ENCODE measurements at regions not wholly inside any gene's neighbourhood (a gene's known extent, or its start where the extent isn't known, plus 50 kb on each side); places are given as distances from the start of the nearest gene placed in this dataset.

DNA sequence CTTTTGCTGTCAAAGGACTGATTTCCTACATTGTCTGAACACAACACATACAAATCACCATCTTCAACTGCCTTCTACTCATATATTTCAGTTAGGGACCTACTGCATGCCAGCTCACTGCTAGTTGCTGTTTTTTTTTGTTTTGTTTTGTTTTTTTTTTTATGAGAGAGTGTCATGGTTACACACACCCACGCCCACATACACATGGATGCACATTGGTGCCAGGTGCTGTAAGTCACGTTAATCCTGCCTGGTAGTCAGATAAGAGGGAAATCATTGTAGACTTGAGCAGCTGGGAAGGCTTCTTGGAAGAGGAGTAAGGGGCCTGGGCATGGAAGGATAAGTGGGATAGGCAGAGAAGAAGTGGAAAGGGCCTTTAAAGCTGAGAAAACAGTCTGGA lies 209.9 kb downstream of the TDRD15 start:
- Histone ChIP-seq H3K27ac (ENCODE audit: low read length) (no peak overlapping the region), H3K4me1 (ENCODE audit: low read length) (no peaks in the 10 kb centered on the region), H3K4me2 (ENCODE audit: low read depth, low read length, poor library complexity, severe bottlenecking) (no peak overlapping the region), H3K27me3 (ENCODE audit: low read length) (no peaks in the 10 kb centered on the region), H3K4me3 (ENCODE audit: low read length) (no peak overlapping the region), H3K9me2 (replicated peaks; ENCODE audit: insufficient read depth, low read length) (no peaks in the 10 kb centered on the region), H3K36me3 (ENCODE audit: insufficient read depth, low read length) (no peaks in the 10 kb centered on the region), H4K20me1 (ENCODE audit: insufficient read depth, low read depth, low read length) (no peaks in the 10 kb centered on the region), H3K79me2 (ENCODE audit: low read length) (no peaks in the 10 kb centered on the region), H3K9me3 (ENCODE audit: low read length) (no peaks in the 10 kb centered on the region), H3K9ac (ENCODE audit: low read length) (no peak overlapping the region), H2AFZ (ENCODE audit: low read length) (no peak overlapping the region)
- no peak for DNase-seq

DNA sequence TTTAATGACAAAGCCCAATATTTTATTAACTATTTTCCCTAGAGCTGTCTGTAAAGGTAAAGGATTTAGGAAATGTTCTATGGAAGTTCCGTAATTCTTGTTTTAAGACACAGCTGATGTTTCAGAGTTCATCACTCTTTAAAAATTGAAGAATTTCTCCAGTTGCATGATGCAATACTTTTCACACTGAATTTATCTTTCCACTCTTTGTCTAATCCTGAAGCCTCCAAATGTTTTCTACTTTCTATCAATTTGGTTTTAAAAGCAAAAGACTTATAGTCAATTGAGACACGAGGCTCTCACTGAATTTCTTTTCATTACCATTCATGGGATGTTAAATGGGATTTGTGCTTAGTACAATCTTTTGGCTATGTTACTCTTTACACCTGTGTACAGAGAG lies 223.2 kb downstream of the TDRD15 start:
- DNase-seq = no peak
- H3K27me3 ChIP-seq (ENCODE audit: low read length) = no peaks in the 10 kb centered on the region
- H3K4me2 ChIP-seq (ENCODE audit: low read depth, low read length, poor library complexity, severe bottlenecking) = no peak overlapping the region
- H3K9me2 ChIP-seq (replicated peaks; ENCODE audit: insufficient read depth, low read length) = no peaks in the 10 kb centered on the region
- no peaks in the 10 kb centered on the region for H3K4me1 ChIP-seq (ENCODE audit: low read length)
- no peak overlapping the region for H3K4me3 ChIP-seq (ENCODE audit: low read length)
- H2AFZ ChIP-seq (ENCODE audit: low read length) = no peak overlapping the region
- H3K9me3 ChIP-seq (ENCODE audit: low read length) = no peaks in the 10 kb centered on the region
- no peak overlapping the region for H3K27ac ChIP-seq (ENCODE audit: low read length)
- H3K79me2 ChIP-seq (ENCODE audit: low read length) = no peaks in the 10 kb centered on the region
- no peaks in the 10 kb centered on the region for H3K36me3 ChIP-seq (ENCODE audit: insufficient read depth, low read length)
- no peaks in the 10 kb centered on the region for H4K20me1 ChIP-seq (ENCODE audit: insufficient read depth, low read depth, low read length)
- no peak overlapping the region for H3K9ac ChIP-seq (ENCODE audit: low read length)

DNA sequence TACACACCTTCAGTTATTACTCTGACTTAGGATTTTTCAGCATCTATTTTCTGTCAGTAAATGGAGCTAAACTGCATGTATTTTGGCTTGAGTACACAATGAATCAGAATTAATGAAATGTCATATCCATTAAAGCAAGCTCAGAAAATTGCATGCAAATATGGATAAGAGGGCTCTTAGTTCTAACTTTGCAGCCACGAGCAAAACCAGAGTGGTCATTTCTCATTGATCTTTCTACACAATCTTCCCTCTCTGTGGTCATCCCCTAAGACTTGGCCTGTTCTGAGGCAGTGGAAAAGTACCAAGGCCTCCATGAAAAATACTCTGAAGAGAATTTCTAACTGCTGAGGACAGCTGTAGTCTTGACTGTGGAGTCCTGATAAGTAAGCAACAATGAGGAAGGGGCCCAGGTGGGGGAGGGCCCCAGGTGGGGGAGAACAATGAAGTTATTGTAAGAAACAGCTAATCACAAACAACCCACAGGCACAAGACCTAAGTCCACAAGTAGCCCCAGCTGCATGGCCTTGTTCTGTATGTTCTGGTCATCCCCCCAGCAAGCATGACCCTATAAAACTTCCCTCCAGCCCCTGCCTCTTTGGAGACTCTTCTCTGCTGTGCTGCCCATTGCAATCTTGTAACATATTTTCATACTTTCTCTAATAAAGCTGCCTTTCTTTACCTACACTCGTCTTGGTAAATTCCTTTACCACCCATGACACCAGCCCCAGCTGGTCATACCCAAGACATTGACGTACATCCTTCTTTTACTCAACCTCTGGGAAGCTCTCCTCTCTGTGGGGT lies 230.3 kb downstream of the TDRD15 start:
- H3K27me3 ChIP-seq (ENCODE audit: low read length) = no peaks in the 10 kb centered on the region
- H3K9me2 ChIP-seq (replicated peaks; ENCODE audit: insufficient read depth, low read length) = no peaks in the 10 kb centered on the region
- no peaks in the 10 kb centered on the region for H3K9me3 ChIP-seq (ENCODE audit: low read length)
- H3K4me1 ChIP-seq (ENCODE audit: low read length) = no peaks in the 10 kb centered on the region
- no peak for DNase-seq
- no peak overlapping the region for H3K9ac ChIP-seq (ENCODE audit: low read length)
- H3K79me2 ChIP-seq (ENCODE audit: low read length) = no peaks in the 10 kb centered on the region
- H4K20me1 ChIP-seq (ENCODE audit: insufficient read depth, low read depth, low read length) = no peaks in the 10 kb centered on the region
- no peak overlapping the region for H3K27ac ChIP-seq (ENCODE audit: low read length)
- no peak overlapping the region for H3K4me3 ChIP-seq (ENCODE audit: low read length)
- H3K4me2 ChIP-seq (ENCODE audit: low read depth, low read length, poor library complexity, severe bottlenecking) = no peak overlapping the region
- no peaks in the 10 kb centered on the region for H3K36me3 ChIP-seq (ENCODE audit: insufficient read depth, low read length)
- H2AFZ ChIP-seq (ENCODE audit: low read length) = no peak overlapping the region

DNA sequence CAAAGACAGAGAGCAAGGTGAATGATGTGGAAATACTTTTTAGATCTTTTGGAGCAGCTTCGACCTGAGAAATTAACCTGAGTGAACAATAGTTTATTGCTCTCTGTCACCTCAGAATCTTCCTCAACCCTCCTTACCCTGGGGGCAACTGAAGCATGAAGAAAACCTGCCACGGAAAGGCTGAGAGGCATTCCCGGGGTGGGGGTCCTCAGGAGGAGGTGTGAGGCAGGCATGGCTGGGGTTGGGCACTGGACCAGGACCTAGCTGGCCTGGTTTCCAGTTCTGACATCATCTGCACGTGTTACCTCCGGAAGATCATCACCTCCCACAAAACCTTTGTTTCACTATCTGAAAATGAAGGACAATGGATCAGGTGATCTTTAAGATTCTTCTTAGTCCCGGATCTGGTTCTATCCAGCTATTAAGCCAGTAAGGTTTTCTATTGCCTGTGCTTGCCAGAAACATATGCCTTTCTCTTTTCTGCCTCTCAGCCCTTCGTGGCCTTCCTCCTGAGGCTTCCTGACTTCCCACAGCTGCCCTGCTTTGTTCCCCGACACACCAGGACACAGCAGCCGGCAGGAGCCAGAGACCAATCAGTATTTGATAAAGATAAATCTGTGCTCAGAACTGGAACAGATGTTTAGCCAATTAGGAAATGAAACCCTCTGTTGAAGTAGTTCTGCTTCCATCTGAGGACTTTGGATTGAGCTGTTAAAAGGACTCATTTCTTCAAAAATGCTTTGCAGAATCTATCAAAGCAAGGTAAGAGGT lies 232.5 kb downstream of the TDRD15 start:
- H3K4me1 ChIP-seq (ENCODE audit: low read length) = no peaks in the 10 kb centered on the region
- H3K9ac ChIP-seq (ENCODE audit: low read length) = no peak overlapping the region
- no peak overlapping the region for H2AFZ ChIP-seq (ENCODE audit: low read length)

DNA sequence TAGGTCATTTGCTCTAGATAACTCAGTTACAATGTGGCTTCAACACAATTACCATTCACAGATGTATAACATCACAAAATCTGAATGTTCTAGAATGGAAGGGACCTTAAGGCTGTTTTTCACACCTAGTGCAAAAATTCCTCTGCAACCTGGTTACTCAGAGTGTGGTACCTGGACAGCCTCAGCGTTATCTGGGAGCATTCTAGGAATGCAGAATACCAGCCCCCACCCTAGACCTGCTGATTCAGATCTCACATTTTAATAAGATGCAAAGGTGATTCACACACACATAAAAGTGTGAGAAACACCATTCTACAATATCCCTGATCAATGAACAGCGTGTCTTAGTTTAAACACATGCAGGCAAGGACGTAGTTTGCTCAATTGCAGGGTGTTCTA lies 233.1 kb downstream of the TDRD15 start:
- Histone ChIP-seq H3K4me2 (ENCODE audit: low read depth, low read length, poor library complexity, severe bottlenecking) (no peak overlapping the region), H3K27me3 (ENCODE audit: low read length) (no peaks in the 10 kb centered on the region), H3K36me3 (ENCODE audit: insufficient read depth, low read length) (no peaks in the 10 kb centered on the region), H3K4me3 (ENCODE audit: low read length) (no peak overlapping the region), H3K9me3 (ENCODE audit: low read length) (no peaks in the 10 kb centered on the region), H4K20me1 (ENCODE audit: insufficient read depth, low read depth, low read length) (no peaks in the 10 kb centered on the region), H3K9me2 (replicated peaks; ENCODE audit: insufficient read depth, low read length) (no peaks in the 10 kb centered on the region), H2AFZ (ENCODE audit: low read length) (no peak overlapping the region), H3K9ac (ENCODE audit: low read length) (no peak overlapping the region), H3K4me1 (ENCODE audit: low read length) (no peaks in the 10 kb centered on the region), H3K27ac (ENCODE audit: low read length) (no peak overlapping the region), H3K79me2 (ENCODE audit: low read length) (no peaks in the 10 kb centered on the region)
- no peak for DNase-seq

More for the DNA sequence above, 232.5 kb downstream of the TDRD15 start:
- H3K79me2 ChIP-seq (ENCODE audit: low read length) = no peaks in the 10 kb centered on the region
- no peak overlapping the region for H3K4me2 ChIP-seq (ENCODE audit: low read depth, low read length, poor library complexity, severe bottlenecking)
- no peaks in the 10 kb centered on the region for H3K27me3 ChIP-seq (ENCODE audit: low read length)
- H3K9me3 ChIP-seq (ENCODE audit: low read length) = no peaks in the 10 kb centered on the region
- no peak for DNase-seq
- no peaks in the 10 kb centered on the region for H3K9me2 ChIP-seq (replicated peaks; ENCODE audit: insufficient read depth, low read length)
- H4K20me1 ChIP-seq (ENCODE audit: insufficient read depth, low read depth, low read length) = no peaks in the 10 kb centered on the region
- H3K27ac ChIP-seq (ENCODE audit: low read length) = no peak overlapping the region
- H3K4me3 ChIP-seq (ENCODE audit: low read length) = no peak overlapping the region
- H3K36me3 ChIP-seq (ENCODE audit: insufficient read depth, low read length) = no peaks in the 10 kb centered on the region

DNA sequence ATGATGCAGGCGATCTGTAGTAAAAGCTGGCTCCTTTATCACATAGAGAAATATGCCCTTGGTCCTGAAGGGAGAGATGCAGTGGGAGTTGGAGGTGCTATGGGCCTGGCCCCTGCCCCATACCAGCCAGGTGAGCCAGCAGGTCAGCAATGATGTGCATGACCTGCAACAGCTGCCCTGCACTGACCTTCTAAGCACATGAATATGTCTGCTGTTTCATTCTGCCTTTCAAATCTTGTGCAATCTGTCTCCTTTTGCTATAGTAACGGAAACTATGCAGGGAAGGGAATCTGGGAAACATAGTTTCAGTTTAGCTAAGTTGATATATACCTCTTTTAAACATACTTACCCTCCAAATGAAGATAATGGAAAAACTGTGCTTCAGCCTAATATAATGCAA lies 235.2 kb downstream of the TDRD15 start:
- Histone ChIP-seq H3K36me3 (ENCODE audit: insufficient read depth, low read length) (no peaks in the 10 kb centered on the region), H3K9ac (ENCODE audit: low read length) (no peak overlapping the region), H3K79me2 (ENCODE audit: low read length) (no peaks in the 10 kb centered on the region), H4K20me1 (ENCODE audit: insufficient read depth, low read depth, low read length) (no peaks in the 10 kb centered on the region), H3K4me3 (ENCODE audit: low read length) (no peak overlapping the region), H3K9me2 (replicated peaks; ENCODE audit: insufficient read depth, low read length) (no peaks in the 10 kb centered on the region), H3K27ac (ENCODE audit: low read length) (no peak overlapping the region), H3K9me3 (ENCODE audit: low read length) (no peaks in the 10 kb centered on the region), H3K27me3 (ENCODE audit: low read length) (no peaks in the 10 kb centered on the region), H2AFZ (ENCODE audit: low read length) (no peak overlapping the region), H3K4me2 (ENCODE audit: low read depth, low read length, poor library complexity, severe bottlenecking) (no peak overlapping the region), H3K4me1 (ENCODE audit: low read length) (no peaks in the 10 kb centered on the region)
- no peak for DNase-seq

DNA sequence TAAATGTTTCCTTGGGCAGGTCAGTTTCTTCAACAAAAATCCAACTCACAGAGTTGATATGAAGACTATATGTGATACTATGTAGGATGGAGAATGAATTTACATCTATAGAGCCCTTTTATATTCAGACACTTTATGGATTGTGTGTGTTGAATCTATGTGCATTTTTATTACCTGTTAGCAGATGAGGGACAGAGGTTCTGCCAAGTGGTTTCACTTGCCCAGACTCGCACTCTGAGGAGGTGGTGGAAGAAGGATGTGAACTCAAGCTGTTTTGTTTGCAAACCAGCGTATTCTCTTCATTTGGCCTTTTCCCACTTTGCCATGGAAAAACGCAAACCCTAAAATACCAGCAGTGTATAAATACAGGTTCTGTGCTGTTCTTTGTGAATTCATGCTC lies 237.6 kb downstream of the TDRD15 start:
- no peaks in the 10 kb centered on the region for H3K9me2 ChIP-seq (replicated peaks; ENCODE audit: insufficient read depth, low read length)
- no peaks in the 10 kb centered on the region for H3K79me2 ChIP-seq (ENCODE audit: low read length)
- no peak for DNase-seq
- H3K4me3 ChIP-seq (ENCODE audit: low read length) = no peak overlapping the region
- no peaks in the 10 kb centered on the region for H3K36me3 ChIP-seq (ENCODE audit: insufficient read depth, low read length)
- H3K27me3 ChIP-seq (ENCODE audit: low read length) = no peaks in the 10 kb centered on the region
- H4K20me1 ChIP-seq (ENCODE audit: insufficient read depth, low read depth, low read length) = no peaks in the 10 kb centered on the region
- no peak overlapping the region for H3K27ac ChIP-seq (ENCODE audit: low read length)
- H3K4me1 ChIP-seq (ENCODE audit: low read length) = no peaks in the 10 kb centered on the region
- H3K9ac ChIP-seq (ENCODE audit: low read length) = no peak overlapping the region
- no peak overlapping the region for H3K4me2 ChIP-seq (ENCODE audit: low read depth, low read length, poor library complexity, severe bottlenecking)
- no peaks in the 10 kb centered on the region for H3K9me3 ChIP-seq (ENCODE audit: low read length)
- H2AFZ ChIP-seq (ENCODE audit: low read length) = no peak overlapping the region

DNA sequence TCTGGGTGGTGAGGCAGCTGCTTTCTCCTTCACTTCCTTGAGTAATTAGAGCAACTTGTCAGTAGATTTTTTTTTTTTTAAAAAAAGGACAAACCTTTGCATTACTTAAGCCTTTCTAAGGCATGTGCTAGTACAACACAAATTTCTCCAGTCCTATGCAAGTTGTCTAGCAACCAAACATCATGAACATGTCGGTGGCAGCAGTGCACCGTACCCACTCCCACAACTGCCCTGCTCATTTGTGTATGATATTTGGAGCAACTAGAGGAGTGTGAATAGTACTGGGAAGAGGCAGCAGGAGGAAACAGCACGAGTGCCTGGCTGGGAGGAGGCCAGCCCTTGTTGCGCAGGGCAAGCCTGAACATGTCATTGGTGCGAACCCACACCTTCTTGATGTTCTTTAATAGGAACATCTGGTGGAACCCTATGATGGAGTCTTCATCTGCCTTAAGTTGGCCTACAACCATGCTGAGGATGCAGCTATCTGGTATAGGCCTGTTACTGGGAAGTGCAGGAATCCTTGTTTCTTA lies 238.3 kb downstream of the TDRD15 start:
- H3K9ac ChIP-seq (ENCODE audit: low read length) = no peak overlapping the region
- no peaks in the 10 kb centered on the region for H3K36me3 ChIP-seq (ENCODE audit: insufficient read depth, low read length)
- H3K79me2 ChIP-seq (ENCODE audit: low read length) = no peaks in the 10 kb centered on the region
- H3K4me1 ChIP-seq (ENCODE audit: low read length) = no peaks in the 10 kb centered on the region
- H2AFZ ChIP-seq (ENCODE audit: low read length) = no peak overlapping the region
- H3K27me3 ChIP-seq (ENCODE audit: low read length) = no peaks in the 10 kb centered on the region
- H3K27ac ChIP-seq (ENCODE audit: low read length) = no peak overlapping the region
- no peaks in the 10 kb centered on the region for H4K20me1 ChIP-seq (ENCODE audit: insufficient read depth, low read depth, low read length)
- DNase-seq = no peak
- H3K4me2 ChIP-seq (ENCODE audit: low read depth, low read length, poor library complexity, severe bottlenecking) = no peak overlapping the region
- H3K9me2 ChIP-seq (replicated peaks; ENCODE audit: insufficient read depth, low read length) = no peaks in the 10 kb centered on the region
- no peak overlapping the region for H3K4me3 ChIP-seq (ENCODE audit: low read length)
- no peaks in the 10 kb centered on the region for H3K9me3 ChIP-seq (ENCODE audit: low read length)

Data from Karpas-422 (cell line).